Esophagus squamous epithelium (tissue), 5 donors: ENCODE measurements at regions not wholly inside any gene's neighbourhood (a gene's known extent, or its start where the extent isn't known, plus 50 kb on each side); places are given as distances from the start of the nearest gene placed in this dataset.

ENCODE experiments used
- DNase-seq: peaks from one replicate; lab custom pipeline; 2025; lab: John Stamatoyannopoulos, UW
- H3K27ac ChIP-seq, 4 donors: fragments of 200-600 bp; sonication (generic); one replicate each; pipeline ENCODE4 v1.5.1; 2016 to 2019; ENCODE audit warnings: mild to moderate bottlenecking in 1 of 4
- H3K27me3 ChIP-seq, 4 donors: fragments of 200-600 bp; sonication (generic); 1 replicate in 3 of 4; 2 replicates in 1 of 4; pipeline versions ENCODE4 v1.5.1 to v1.6.0; 2017 to 2021; ENCODE audit warnings: antibody characterized with exemption in 1 of 4
- H3K36me3 ChIP-seq, 3 donors: fragments of 200-600 bp; sonication (generic); one replicate each; pipeline ENCODE4 v1.5.1; 2016 to 2019
- H3K4me1 ChIP-seq, 3 donors: fragments of 200-600 bp; sonication (generic); one replicate each; pipeline ENCODE4 v1.5.1; 2017 to 2019
- H3K4me3 ChIP-seq, 4 donors: fragments of 200-600 bp; sonication (generic); 1 replicate in 3 of 4; 2 replicates in 1 of 4; pipeline ENCODE4 v1.5.1; 2016 to 2019; ENCODE audit warnings: mild to moderate bottlenecking in 2 of 4, moderate library complexity in 1 of 4
- H3K9me3 ChIP-seq, 3 donors: fragments of 200-600 bp; sonication (generic); one replicate each; pipeline ENCODE4 v1.5.1; 2016 to 2019
- CTCF ChIP-seq, 6 experiments: fragments of 450-650 bp in 4 of 6; fragments of 200-600 bp in 2 of 6; sonication (generic) in 2 of 6; IDR thresholded peaks; one replicate each; pipeline ENCODE4 v1.5.1; 2016 to 2019; ENCODE audit warnings: antibody characterized with exemption in 6 of 6, mild to moderate bottlenecking in 4 of 6, moderate library complexity in 4 of 6
- POLR2A ChIP-seq, 4 donors: fragments of 450-650 bp; IDR thresholded peaks; one replicate each; pipeline ENCODE4 v1.6.1; 2017; ENCODE audit warnings: antibody characterized with exemption in 4 of 4, mild to moderate bottlenecking in 4 of 4, moderate library complexity in 3 of 4
- WGBS, 2 donors: methylation state at CpG; one replicate each; pipeline ENCODE4 v1.1.5; 2018; 5-methylcytosine and 5-hydroxymethylcytosine counted together
- intact Hi-C: fragments of 100-400 bp; cut with DNase I; formaldehyde crosslinking; loops from one replicate; pipeline ENCODE4 v1.15.0; 2022
- donor health status: DM: yes; HTN: yes; CAD: no.

- TF ChIP-seq CTCF (IDR thresholded peaks at IDR 0.05) (no peak), POLR2A (IDR thresholded peaks at IDR 0.05) (no peak)
- WGBS, 2 donors: 92 to 95% methylated on average over 6 of the region's 6 CpGs
- intact Hi-C loops: no loop called here
Measured at GRCh38 chr5:82699737-82700136, 377.5 kb downstream of the TMEM167A start.

GRCh38 chr5:82698026-82698425 lies 379.2 kb downstream of the TMEM167A start:
- no peak for DNase-seq
- 67 to 75% methylated on average over 1 of the region's 1 CpG for WGBS, 2 donors
- intact Hi-C loops: no loop called here

More at GRCh38 chr5:82699737-82700136, 377.5 kb downstream of the TMEM167A start:
- H3K4me3 ChIP-seq: no peak overlapping the region
- H3K4me1 ChIP-seq: no peaks in the 10 kb centered on the region
- no peaks in the 10 kb centered on the region for H3K36me3 ChIP-seq
- DNase-seq: no peak
- no peaks in the 10 kb centered on the region for H3K27me3 ChIP-seq
- H3K27ac ChIP-seq: no peak overlapping the region
- H3K9me3 ChIP-seq: no peaks in the 10 kb centered on the region

GRCh38 chr5:82694711-82695285 lies 382.4 kb downstream of the TMEM167A start:
- no peak for DNase-seq
- Histone ChIP-seq H3K27ac (no peak overlapping the region), H3K4me3 (no peak overlapping the region), H3K4me1 (no peaks in the 10 kb centered on the region), H3K9me3 (no peaks in the 10 kb centered on the region), H3K27me3 (no peaks in the 10 kb centered on the region), H3K36me3 (no peaks in the 10 kb centered on the region)
- TF ChIP-seq POLR2A (IDR thresholded peaks at IDR 0.05) (no peak), CTCF (IDR thresholded peaks at IDR 0.05) (no peak)
- intact Hi-C loops: no loop called here
- WGBS, 2 donors: 55 to 69% methylated on average over 2 of the region's 2 CpGs

More at GRCh38 chr5:82698026-82698425, 379.2 kb downstream of the TMEM167A start:
- no peaks in the 10 kb centered on the region for H3K36me3 ChIP-seq
- H3K9me3 ChIP-seq: no peaks in the 10 kb centered on the region
- H3K4me3 ChIP-seq: no peak overlapping the region
- H3K4me1 ChIP-seq: no peaks in the 10 kb centered on the region
- TF ChIP-seq CTCF (IDR thresholded peaks at IDR 0.05) (no peak), POLR2A (IDR thresholded peaks at IDR 0.05) (no peak)
- H3K27me3 ChIP-seq: no peaks in the 10 kb centered on the region
- no peak overlapping the region for H3K27ac ChIP-seq

GRCh38 chr5:82692826-82693225 lies 384.4 kb downstream of the TMEM167A start:
- H3K4me1 ChIP-seq: no peaks in the 10 kb centered on the region
- H3K4me3 ChIP-seq: no peak overlapping the region
- no peak for TF ChIP-seq CTCF (IDR thresholded peaks at IDR 0.05)
- no peak for TF ChIP-seq POLR2A (IDR thresholded peaks at IDR 0.05)
- no peaks in the 10 kb centered on the region for H3K27me3 ChIP-seq
- no peak overlapping the region for H3K27ac ChIP-seq
- no peak for DNase-seq
- intact Hi-C loops: no loop called here
- 45 to 48% methylated on average over 2 of the region's 2 CpGs for WGBS, 2 donors
- H3K36me3 ChIP-seq: no peaks in the 10 kb centered on the region
- no peaks in the 10 kb centered on the region for H3K9me3 ChIP-seq

- intact Hi-C loops: no loop called here
- Histone ChIP-seq H3K27me3 (no peaks in the 10 kb centered on the region), H3K36me3 (no peaks in the 10 kb centered on the region), H3K4me3 (no peak overlapping the region), H3K4me1 (no peaks in the 10 kb centered on the region), H3K27ac (no peak overlapping the region), H3K9me3 (no peaks in the 10 kb centered on the region)
- TF ChIP-seq CTCF (IDR thresholded peaks at IDR 0.05) (no peak), POLR2A (IDR thresholded peaks at IDR 0.05) (no peak)
- no peak for DNase-seq
- 75 to 79% methylated on average over 2 of the region's 2 CpGs for WGBS, 2 donors
Measured at GRCh38 chr5:82684659-82685058, 392.5 kb downstream of the TMEM167A start.
